H9 (cell line): ENCODE measurements at regions not wholly inside any gene's neighbourhood (a gene's known extent, or its start where the extent isn't known, plus 50 kb on each side); places are given as distances from the start of the nearest gene placed in this dataset.

Experiments used
- DNase-seq: peaks from one replicate; pipeline ENCODE4 v3.0.0-alpha.2; 2017
- H2AFZ ChIP-seq: one replicate; pipeline ENCODE4 v1.6.1; 2013; ENCODE audit warnings: mild to moderate bottlenecking, low read length, control low read depth, moderate library complexity
- H2AK5ac ChIP-seq: 2 replicates; pipeline ENCODE4 v1.6.1; 2013; ENCODE audit warnings: low read length, control low read depth, mixed read lengths; ENCODE audit not compliant: insufficient read length
- H2BK120ac ChIP-seq: one replicate; pipeline ENCODE4 v1.6.1; 2013; ENCODE audit warnings: low read depth, mild to moderate bottlenecking, low read length, control low read depth, inconsistent platforms; ENCODE audit not compliant: poor library complexity, severe bottlenecking
- H2BK12ac ChIP-seq: 2 replicates; pipeline ENCODE4 v1.6.1; 2013; ENCODE audit warnings: low read length, control low read depth, mixed read lengths, low read depth; ENCODE audit not compliant: insufficient read length
- H2BK15ac ChIP-seq: 2 replicates; pipeline ENCODE4 v1.6.1; 2013; ENCODE audit warnings: low read depth, low read length, control low read depth
- H2BK20ac ChIP-seq: one replicate; pipeline ENCODE4 v1.6.1; 2013; ENCODE audit warnings: low read depth, mild to moderate bottlenecking, low read length, control low read depth, inconsistent platforms; ENCODE audit not compliant: poor library complexity, severe bottlenecking
- H2BK5ac ChIP-seq: 2 replicates; pipeline ENCODE4 v1.6.1; 2013; ENCODE audit warnings: low read length, control low read depth, mixed read lengths; ENCODE audit not compliant: insufficient read length
- H3K14ac ChIP-seq: 2 replicates; pipeline ENCODE4 v1.6.1; 2013; ENCODE audit warnings: low read length, control low read depth; ENCODE audit not compliant: insufficient read depth
- H3K18ac ChIP-seq: 2 replicates; pipeline ENCODE4 v1.6.1; 2013; ENCODE audit warnings: low read depth, mild to moderate bottlenecking, mixed read lengths, low read length, control low read depth; ENCODE audit not compliant: insufficient read length
- H3K23ac ChIP-seq: 2 replicates; pipeline ENCODE4 v1.6.1; 2013; ENCODE audit warnings: low read length, control low read depth, mixed read lengths, low read depth; ENCODE audit not compliant: insufficient read length
- H3K23me2 ChIP-seq: 2 replicates; pipeline ENCODE4 v1.6.1; 2013; ENCODE audit warnings: low read depth, mild to moderate bottlenecking, mixed read lengths, low read length, control low read depth; ENCODE audit not compliant: insufficient read length, poor library complexity, severe bottlenecking
- H3K27ac ChIP-seq: 2 replicates; pipeline ENCODE4 v1.5.1; 2013; ENCODE audit warnings: low read length, control low read depth, mixed read lengths, low read depth; ENCODE audit not compliant: insufficient read length
- H3K27me3 ChIP-seq: 2 replicates; pipeline ENCODE4 v1.6.1; 2013; ENCODE audit warnings: low read length, control low read depth, inconsistent platforms; ENCODE audit not compliant: insufficient read depth
- H3K4ac ChIP-seq: 2 replicates; pipeline ENCODE4 v1.6.1; 2013; ENCODE audit warnings: low read depth, mild to moderate bottlenecking, control low read depth, inconsistent platforms, low read length, moderate library complexity
- H3K4me1 ChIP-seq: 2 replicates; pipeline ENCODE4 v1.6.1; 2013; ENCODE audit warnings: low read length, control low read depth, inconsistent platforms; ENCODE audit not compliant: insufficient read depth
- H3K4me2 ChIP-seq: 2 replicates; pipeline ENCODE4 v1.6.1; 2013; ENCODE audit warnings: low read length, control low read depth, mixed read lengths; ENCODE audit not compliant: insufficient read length, insufficient read depth
- H3K56ac ChIP-seq: 2 replicates; pipeline ENCODE4 v1.6.1; 2013; ENCODE audit warnings: low read depth, mild to moderate bottlenecking, mixed read lengths, low read length, control low read depth; ENCODE audit not compliant: insufficient read length
- H3K79me1 ChIP-seq: 2 replicates; pipeline ENCODE4 v1.6.1; 2013; ENCODE audit warnings: low read depth, mild to moderate bottlenecking, moderate library complexity, low read length, control low read depth, inconsistent platforms; ENCODE audit not compliant: insufficient read depth, poor library complexity, severe bottlenecking
- H3K79me2 ChIP-seq: 2 replicates; pipeline ENCODE4 v1.6.1; 2013; ENCODE audit warnings: low read length, control low read depth, inconsistent platforms; ENCODE audit not compliant: insufficient read depth
- H3K9ac ChIP-seq: 2 replicates; pipeline ENCODE4 v1.6.1; 2013; ENCODE audit warnings: low read length, control low read depth, mixed read lengths; ENCODE audit not compliant: insufficient read length; ENCODE audit errors: extremely low read depth
- H3K9me3 ChIP-seq: one replicate; pipeline ENCODE4 v1.6.1; 2013; ENCODE audit warnings: low read depth, low read length, inconsistent platforms; ENCODE audit not compliant: control insufficient read depth
- H3T11ph ChIP-seq: one replicate; pipeline ENCODE4 v1.6.1; 2013; ENCODE audit warnings: mild to moderate bottlenecking, low read length, control low read depth, inconsistent platforms
- H4K20me1 ChIP-seq: one replicate; pipeline ENCODE4 v1.6.1; 2013; ENCODE audit not compliant: control insufficient read depth, insufficient read length, insufficient read depth
- H4K5ac ChIP-seq: 2 replicates; pipeline ENCODE4 v1.6.1; 2013; ENCODE audit warnings: low read depth, mild to moderate bottlenecking, mixed read lengths, low read length, control low read depth; ENCODE audit not compliant: insufficient read length
- H4K8ac ChIP-seq: replicated peaks from 2 replicates; pipeline ENCODE4 v1.6.1; 2013; ENCODE audit warnings: low read length, control low read depth, mixed read lengths, low read depth; ENCODE audit not compliant: insufficient read length
- H4K91ac ChIP-seq: 2 replicates; pipeline ENCODE4 v1.6.1; 2013; ENCODE audit warnings: low read depth, mild to moderate bottlenecking, moderate library complexity, mixed read lengths, low read length, control low read depth; ENCODE audit not compliant: insufficient read length
- H3K27ac Mint-ChIP-seq, 3 experiments: 2 replicates in 2 of 3; 3 replicates in 1 of 3; pipeline ENCODE4 v1.8.0; 2020 to 2021; ENCODE audit warnings: mixed read lengths in 3 of 3, mild to moderate bottlenecking in 1 of 3, moderate library complexity in 1 of 3
- H3K27me3 Mint-ChIP-seq: 2 replicates; pipeline ENCODE4 v1.8.0; 2021; ENCODE audit warnings: low read depth, mild to moderate bottlenecking, moderate library complexity, mixed read lengths
- H3K36me3 Mint-ChIP-seq, 3 experiments: 2 replicates in 2 of 3; 3 replicates in 1 of 3; pipeline ENCODE4 v1.8.0; 2020 to 2021; ENCODE audit warnings: low read depth in 3 of 3, mixed read lengths in 3 of 3; ENCODE audit not compliant: insufficient read depth in 1 of 3
- H3K4me1 Mint-ChIP-seq, 2 experiments: 2 replicates each; pipeline ENCODE4 v1.8.0; 2020; ENCODE audit warnings: mixed read lengths in 2 of 2
- H3K4me3 Mint-ChIP-seq, 2 experiments: 2 replicates in 1 of 2; 3 replicates in 1 of 2; pipeline ENCODE4 v1.8.0; 2020 to 2021; ENCODE audit warnings: mild to moderate bottlenecking in 2 of 2, mixed read lengths in 2 of 2, moderate library complexity in 1 of 2
- H3K9me3 Mint-ChIP-seq, 2 experiments: 2 replicates in 1 of 2; 3 replicates in 1 of 2; pipeline ENCODE4 v1.8.0; 2020; ENCODE audit warnings: mild to moderate bottlenecking in 2 of 2, mixed read lengths in 2 of 2, moderate library complexity in 1 of 2
- CTCF ChIP-seq: fragments of 200-600 bp; sonication (generic); conservative IDR thresholded peaks from 3 replicates; pipeline ENCODE4 v1.8.0; 2021; ENCODE audit warnings: antibody characterized with exemption, mild to moderate bottlenecking
- WGBS: extraction: QIAGEN DNeasy Blood & Tissue Kit; methylation state at CpG from one replicate; pipeline ENCODE4 v1.1.7; 2013; ENCODE audit warnings: missing lambda C conversion rate, low lambda C conversion rate, mixed read lengths; ENCODE audit not compliant: insufficient read length; ENCODE audit errors: extremely low coverage; 5-methylcytosine and 5-hydroxymethylcytosine counted together

DNA sequence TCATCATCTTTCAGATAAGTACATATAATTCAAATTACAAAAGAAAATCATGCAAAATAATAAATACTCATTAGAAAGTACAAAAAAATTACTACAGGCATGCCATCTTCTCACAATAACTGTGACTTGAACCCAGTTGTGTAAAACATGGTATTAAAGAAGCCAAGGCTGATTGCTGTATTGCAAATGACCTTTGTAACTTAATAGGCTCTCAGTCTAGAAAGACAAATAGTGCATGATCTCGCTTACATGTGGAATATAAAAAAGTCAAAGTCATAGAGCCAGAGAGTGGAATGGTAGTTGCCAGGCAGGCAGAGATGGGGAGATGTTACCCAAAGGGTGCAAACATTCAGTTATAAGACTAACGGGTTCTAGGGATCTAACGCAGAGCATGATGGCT is 626.1 kb downstream of the COL12A1 start:
- H3K23me2 ChIP-seq, result no peaks in the 10 kb centered on the region
- no peak for DNase-seq
- no peak overlapping the region for H2BK12ac ChIP-seq
- no CpG with 5 or more reads among the region's 3 CpGs for WGBS
- Mint-ChIP-seq H3K36me3 (no peaks in the 10 kb centered on the region), H3K4me1 (no peaks in the 10 kb centered on the region), H3K4me3 (no peak overlapping the region), H3K27ac (no peak overlapping the region), H3K9me3 (no peaks in the 10 kb centered on the region), H3K27me3 (no peaks in the 10 kb centered on the region)
- H3K79me1 ChIP-seq, result no peaks in the 10 kb centered on the region
- H3K9ac ChIP-seq, result no peak overlapping the region
- H4K5ac ChIP-seq, result no peak overlapping the region
- H3K56ac ChIP-seq, result no peak overlapping the region
- H3K4ac ChIP-seq, result no peak overlapping the region
- no peak overlapping the region for H2BK120ac ChIP-seq
- H3K79me2 ChIP-seq, result no peaks in the 10 kb centered on the region
- H3K18ac ChIP-seq, result no peak overlapping the region
- TF ChIP-seq CTCF, result no peak
- no peak overlapping the region for H3K14ac ChIP-seq
- H3K27me3 ChIP-seq, result no peaks in the 10 kb centered on the region
- H2AK5ac ChIP-seq, result no peak overlapping the region
- no peak overlapping the region for H3K4me2 ChIP-seq
- H3K27ac ChIP-seq, result no peak overlapping the region
- H3K9me3 ChIP-seq, result no peaks in the 10 kb centered on the region
- H3K4me1 ChIP-seq, result no peaks in the 10 kb centered on the region
- no peak overlapping the region for H2BK20ac ChIP-seq
- no peak overlapping the region for H2BK15ac ChIP-seq
- no peak overlapping the region for H3T11ph ChIP-seq
- no peak overlapping the region for H4K8ac ChIP-seq
- no peak overlapping the region for H2BK5ac ChIP-seq
- H4K91ac ChIP-seq, result no peak overlapping the region
- H2AFZ ChIP-seq, result no peak overlapping the region
- H4K20me1 ChIP-seq, result no peaks in the 10 kb centered on the region
- H3K23ac ChIP-seq, result no peak overlapping the region
